ENCODE measurements at regions not wholly inside any gene's neighbourhood (a gene's known extent, or its start where the extent isn't known, plus 50 kb on each side); places are given as distances from the start of the nearest gene placed in this dataset.

- TF ChIP-seq CTCF (IDR thresholded peaks at IDR 0.05) (no peak), POLR2AphosphoS5 (IDR thresholded peaks at IDR 0.05) (no peak)
These were observed 185.4 kb upstream of the PFKP start for GRCh38 chr10:2881720-2882620.

Data from sigmoid colon (tissue), 4 donors.